NCI-H748 (cell line): ENCODE measurements at regions not wholly inside any gene's neighbourhood (a gene's known extent, or its start where the extent isn't known, plus 50 kb on each side); places are given as distances from the start of the nearest gene placed in this dataset.

ENCODE experiments used
- DNase-seq: peaks from one replicate; lab custom pipeline; 2025; ENCODE audit not compliant: unreplicated experiment; lab: John Stamatoyannopoulos, UW

GRCh38 chr12:28876196-28876798, 272.8 kb upstream of the FAR2 start:
- DNase-seq, result no peak

DNA sequence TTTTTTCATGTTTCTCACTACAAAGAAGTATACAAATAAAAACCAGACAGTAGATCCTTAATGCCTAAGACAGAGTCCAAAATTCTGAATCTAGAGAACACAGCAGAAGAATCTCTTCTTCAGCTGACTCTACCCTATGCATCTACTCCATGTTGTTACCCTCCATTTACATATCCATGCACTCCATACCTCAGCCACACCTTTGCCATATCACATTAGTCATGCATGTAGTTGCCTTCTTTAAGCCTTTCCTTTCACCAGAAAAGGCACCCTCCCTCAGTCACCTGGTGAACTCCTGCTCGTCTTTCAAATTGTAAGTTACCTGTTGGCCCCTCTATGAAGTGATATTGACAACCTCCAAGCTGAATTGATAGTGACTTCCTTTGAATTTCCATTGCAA, 271.2 kb upstream of the FAR2 start:
- no peak for DNase-seq

DNA sequence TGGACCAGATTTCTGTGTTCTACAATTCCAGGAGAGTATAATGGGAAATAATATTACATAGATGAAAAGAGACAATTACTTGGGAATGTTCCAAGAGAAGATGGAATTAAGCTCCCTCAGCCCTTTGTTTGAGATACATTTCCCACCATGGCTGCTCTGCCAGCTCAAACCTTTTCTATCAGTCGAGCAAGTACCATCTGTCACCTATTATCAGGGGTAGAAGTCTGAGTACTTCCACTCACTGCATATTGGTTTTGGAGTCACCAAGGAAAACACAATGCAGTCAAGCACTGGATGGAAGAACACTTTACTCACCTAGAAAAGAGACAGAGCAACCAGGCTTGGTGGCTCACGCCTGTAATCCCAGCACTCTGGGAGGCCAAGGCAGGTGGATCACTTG, 270.4 kb upstream of the FAR2 start:
- DNase-seq, result no peak

GRCh38 chr12:28879379-28879778, 269.7 kb upstream of the FAR2 start:
- no peak for DNase-seq

GRCh38 chr12:28882444-28882843, 266.6 kb upstream of the FAR2 start:
- no peak for DNase-seq

GRCh38 chr12:28883406-28883997, 265.6 kb upstream of the FAR2 start:
- DNase-seq, result no peak

DNA sequence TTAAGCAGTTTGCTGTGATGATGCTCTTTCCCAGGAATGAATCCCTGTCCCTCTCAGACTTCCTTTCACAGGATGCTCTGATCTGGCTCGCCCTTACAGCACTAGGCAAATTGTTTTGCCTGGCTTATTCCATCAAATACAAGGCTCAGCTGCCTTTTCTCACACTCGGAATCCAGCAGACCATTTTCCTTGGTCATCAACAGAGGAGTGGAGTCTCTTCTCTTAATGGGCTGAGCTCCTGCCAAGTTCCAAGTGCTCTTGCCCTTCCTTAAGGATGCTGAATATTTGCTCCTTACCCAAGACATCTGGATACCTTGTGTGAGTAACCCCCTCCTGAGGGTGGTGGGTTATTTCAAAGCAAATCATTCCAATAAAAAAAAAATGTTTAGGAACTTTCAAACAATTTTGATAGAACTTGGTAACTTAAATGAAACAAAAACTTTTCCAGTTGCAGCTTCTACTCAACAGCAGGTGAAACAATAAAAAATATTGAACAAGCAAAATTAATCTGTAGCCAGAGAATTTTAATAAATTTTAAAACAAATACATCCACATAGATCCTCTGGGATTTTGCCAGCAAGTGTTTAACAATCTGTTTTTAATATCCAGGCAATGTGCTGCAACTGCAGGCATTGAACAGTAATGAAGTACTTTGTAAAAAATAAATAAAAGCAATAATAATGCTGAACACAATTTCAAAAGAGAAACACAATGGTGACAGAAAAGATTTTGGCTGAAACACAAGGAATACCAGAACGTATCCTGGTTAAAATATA, 264.0 kb upstream of the FAR2 start:
- no peak for DNase-seq

- no peak for DNase-seq
Measured at GRCh38 chr12:28885928-28886327, 263.1 kb upstream of the FAR2 start.

GRCh38 chr12:28887461-28887990, 261.6 kb upstream of the FAR2 start:
- no peak for DNase-seq

- no peak for DNase-seq
Measured at GRCh38 chr12:28890664-28891063, 258.4 kb upstream of the FAR2 start.

GRCh38 chr12:28891126-28891525, 258.0 kb upstream of the FAR2 start:
- DNase-seq, result no peak

DNA sequence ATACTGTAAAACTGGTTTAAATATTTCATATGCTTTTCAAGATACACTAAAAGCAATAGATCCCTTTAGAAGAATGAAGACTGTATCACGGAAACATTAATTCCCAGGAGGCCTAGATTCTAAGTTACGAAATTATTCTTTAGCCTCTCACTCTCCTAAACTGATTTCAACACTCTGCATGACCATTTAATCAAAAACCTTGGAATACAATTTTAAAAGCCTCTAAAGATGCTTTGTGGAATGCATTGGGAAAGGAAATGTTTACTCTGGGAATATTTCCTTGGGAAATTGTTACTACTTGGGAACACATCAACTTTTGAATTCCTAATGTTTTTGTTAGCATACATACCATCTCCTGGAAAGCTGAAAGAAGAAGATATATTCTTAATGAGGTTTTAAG, 255.7 kb upstream of the FAR2 start:
- no peak for DNase-seq

- no peak for DNase-seq
Measured at GRCh38 chr12:28893856-28894255, 255.2 kb upstream of the FAR2 start.

DNA sequence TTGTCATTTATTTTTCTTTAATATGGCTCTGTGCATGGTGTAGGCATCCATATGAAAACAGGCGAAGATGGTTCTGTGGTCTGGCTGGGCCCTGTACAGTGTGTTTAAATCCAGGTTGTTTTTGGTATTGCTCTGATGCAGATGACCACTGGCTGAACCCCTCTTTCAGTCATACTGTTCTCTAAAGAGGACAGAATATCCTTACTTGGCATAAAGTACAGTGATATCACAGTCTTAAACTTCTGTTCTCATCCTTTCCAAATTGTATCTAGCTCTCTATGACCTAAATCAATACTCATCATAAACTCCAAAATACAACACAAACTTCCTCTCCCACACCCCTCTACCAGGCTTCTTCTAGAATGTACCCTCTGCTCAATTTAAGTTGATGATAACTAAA, 252.7 kb upstream of the FAR2 start:
- no peak for DNase-seq

GRCh38 chr12:28898038-28898437, 251.0 kb upstream of the FAR2 start:
- DNase-seq, result no peak

DNA sequence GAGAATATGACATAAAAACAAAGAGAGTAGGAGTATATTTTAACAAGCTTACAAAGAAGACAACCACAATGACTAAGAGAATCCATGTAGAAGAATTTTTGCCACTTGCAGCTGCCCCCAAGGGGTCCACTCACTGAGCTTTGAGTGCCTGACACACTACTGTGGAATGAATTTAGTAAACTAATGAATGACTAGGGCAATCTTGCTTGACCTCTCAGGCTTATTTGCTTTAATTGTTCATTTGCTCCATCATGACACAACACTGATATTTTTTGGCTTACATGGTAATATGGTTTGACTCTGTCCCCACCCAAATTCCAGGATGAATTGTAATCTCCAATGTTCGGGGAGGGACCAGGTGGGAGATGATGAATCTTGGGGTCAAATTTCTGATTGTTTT, 249.1 kb upstream of the FAR2 start:
- no peak for DNase-seq

GRCh38 chr12:28905220-28905955, 243.7 kb upstream of the FAR2 start:
- DNase-seq, result no peak

GRCh38 chr12:28908646-28909045, 240.4 kb upstream of the FAR2 start:
- DNase-seq, result no peak

- no peak for DNase-seq
Measured at GRCh38 chr12:28909291-28909690, 239.8 kb upstream of the FAR2 start.

GRCh38 chr12:28925719-28926376, 223.2 kb upstream of the FAR2 start:
- DNase-seq, result no peak

DNA sequence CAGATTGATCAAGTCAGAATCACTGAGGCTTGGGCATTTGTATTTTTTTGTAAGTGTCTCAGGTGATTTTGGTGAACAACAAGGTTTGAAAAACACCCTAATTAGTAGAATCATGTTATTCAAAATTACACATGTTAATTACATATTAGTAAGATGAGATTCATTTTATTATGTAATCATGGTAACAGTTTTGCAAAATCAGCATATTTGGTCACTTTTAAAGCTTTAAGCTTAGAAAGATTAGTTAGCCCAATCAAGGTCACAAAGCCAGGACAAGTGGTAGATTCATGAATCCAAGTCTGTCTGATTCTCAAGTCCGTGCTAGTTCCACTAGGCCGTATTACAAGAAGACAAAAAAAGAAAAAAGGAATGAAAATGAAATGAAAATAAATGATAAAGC, 218.4 kb upstream of the FAR2 start:
- DNase-seq, result no peak
